ENCODE measurements at regions not wholly inside any gene's neighbourhood (a gene's known extent, or its start where the extent isn't known, plus 50 kb on each side); places are given as distances from the start of the nearest gene placed in this dataset.
"Not testable (repeated sequence)": the region's sequence is repeated elsewhere in the genome, so short reads cannot be mapped to it uniquely, and the experiment has no call there.

DNA sequence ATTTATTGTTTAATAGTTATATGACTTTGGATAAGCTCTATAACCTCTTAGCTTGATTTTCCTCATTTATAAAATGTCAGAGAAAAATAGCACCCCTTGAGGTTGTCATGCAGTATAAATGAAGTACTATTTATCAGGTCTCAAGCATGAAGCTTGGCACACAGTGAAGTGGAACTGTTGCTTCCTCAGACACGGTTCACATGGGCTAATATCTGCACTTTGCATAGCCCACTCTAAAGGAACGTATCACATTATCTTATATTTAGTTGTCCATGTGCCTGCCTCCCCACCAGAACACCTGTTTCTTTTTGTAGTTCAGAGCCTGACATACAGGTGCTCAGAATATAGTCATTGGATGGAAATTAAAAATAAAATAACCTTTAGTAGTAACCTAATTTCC lies 273.7 kb downstream of the SOX2 start:
- no peak for DNase-seq (ENCODE audit: low read depth in 2 of 2)

DNA sequence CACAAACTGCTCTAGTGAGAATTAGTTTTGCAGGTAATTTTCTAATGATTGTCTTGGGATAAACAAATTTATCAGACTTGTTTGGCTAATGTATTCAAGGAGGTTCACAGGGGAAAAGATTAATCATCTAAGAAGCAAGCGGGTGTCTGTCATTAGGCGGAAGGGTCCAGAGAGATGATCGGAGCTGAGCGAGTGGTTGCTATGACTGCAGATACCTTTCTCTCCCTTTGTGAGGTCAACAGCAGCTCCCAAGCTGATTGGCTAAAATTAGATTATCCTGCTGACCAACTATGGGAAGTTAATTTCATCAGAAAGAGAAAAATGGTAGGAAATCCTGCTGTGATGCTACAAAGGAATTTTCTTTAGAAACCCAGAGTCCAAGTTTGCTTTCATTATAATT lies 276.0 kb downstream of the SOX2 start:
- DNase-seq (ENCODE audit: low read depth in 2 of 2), result no peak

DNA sequence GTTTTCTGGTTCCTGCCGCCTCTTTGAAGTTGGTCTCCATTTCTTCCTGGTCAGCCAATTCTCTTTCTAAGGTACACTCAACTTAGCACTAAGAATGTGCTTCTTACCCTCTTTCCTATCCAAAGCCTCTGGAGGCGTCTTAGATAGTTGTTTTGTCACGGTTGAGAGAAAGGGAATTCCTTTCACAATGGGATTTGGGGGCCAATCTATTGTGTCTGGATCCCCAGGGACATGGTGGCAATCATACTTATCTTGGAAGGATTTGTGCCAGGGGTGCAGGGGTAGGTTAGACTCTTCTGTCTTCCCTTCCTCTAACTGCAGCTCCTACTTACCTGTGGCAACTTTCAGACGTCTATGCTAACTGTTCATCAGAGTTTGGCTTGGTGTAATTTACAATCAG lies 287.1 kb downstream of the SOX2 start:
- DNase-seq (ENCODE audit: low read depth in 2 of 2), result no peak

DNA sequence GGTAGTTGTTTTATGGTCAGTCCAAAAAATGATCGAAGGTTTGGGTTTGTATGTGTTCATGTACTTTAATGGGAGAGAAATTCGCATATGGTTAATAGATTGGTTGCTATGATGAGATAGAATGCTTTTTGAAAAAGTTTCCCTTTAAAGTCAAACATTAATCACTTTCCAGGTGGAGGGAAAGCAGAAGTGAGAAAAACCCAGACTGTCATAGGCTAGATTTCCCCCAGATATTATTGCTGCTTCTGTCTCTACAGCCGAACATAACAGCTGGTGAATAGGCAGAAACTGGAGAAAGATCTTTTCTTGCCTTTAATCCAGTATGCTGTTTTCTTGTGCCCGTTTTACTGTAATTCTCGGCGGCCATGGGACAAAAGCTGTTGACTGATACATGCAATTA lies 287.6 kb downstream of the SOX2 start:
- DNase-seq (ENCODE audit: low read depth in 2 of 2), result no peak

DNA sequence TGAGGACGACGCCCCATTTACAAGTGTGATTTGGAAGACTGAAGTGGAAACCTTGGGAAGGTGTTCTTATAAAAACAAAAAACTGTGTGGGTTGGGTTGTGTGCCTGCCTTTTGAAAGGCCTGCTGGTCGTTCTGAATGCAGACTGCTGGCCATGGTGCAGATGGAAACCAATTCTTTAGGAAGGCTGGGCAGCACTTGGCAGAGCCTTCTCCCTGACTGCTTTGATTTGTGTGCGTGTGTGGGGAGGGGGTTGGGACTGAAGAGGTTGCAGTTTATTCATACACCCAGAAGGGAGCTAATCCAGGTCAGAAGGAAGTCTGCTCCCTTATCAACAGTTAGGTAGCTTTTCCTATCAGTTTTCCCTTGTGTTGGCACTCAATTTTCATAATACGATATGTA lies 288.7 kb downstream of the SOX2 start:
- DNase-seq (ENCODE audit: low read depth in 2 of 2), result no peak

DNA sequence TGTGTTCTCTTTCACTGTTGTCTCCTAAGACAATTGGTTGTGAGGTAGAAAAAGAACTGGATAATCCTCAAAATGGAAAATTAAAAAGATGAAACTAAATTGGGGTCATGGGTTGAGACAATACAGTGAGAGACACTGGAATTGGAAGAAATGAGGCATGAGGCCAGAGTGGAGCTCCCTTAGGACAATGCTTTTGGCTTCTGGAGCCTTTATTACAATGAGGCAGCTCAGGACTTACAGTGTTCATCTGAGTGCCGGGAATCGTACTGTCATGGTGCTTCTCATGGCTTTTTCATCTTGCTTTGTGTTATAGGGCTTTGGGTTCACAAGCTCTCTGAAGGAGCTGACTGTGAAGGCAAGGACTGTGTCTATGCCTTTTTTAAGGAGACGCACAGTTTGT lies 293.5 kb downstream of the SOX2 start:
- DNase-seq (ENCODE audit: low read depth in 2 of 2), result no peak

DNA sequence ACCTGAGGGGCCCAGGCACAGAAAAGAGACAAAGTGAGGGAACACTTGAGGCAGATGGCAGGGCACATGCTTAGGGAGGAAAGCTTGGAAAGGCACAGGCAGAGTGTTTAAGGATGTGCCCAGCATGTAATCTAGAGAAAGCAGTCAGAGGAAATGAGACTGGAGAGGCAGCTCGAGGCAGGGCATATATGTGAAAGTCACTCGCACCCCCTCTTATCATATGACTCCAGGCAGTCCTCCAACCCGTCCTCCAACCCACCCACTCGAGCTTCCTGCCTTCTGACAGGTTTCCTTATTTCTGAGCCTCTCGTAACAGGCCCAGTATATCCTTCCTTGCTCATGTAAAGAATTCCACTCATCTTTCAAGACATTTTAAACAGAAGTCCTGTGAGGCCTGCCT lies 294.0 kb downstream of the SOX2 start:
- DNase-seq (ENCODE audit: low read depth in 2 of 2), result no peak

DNA sequence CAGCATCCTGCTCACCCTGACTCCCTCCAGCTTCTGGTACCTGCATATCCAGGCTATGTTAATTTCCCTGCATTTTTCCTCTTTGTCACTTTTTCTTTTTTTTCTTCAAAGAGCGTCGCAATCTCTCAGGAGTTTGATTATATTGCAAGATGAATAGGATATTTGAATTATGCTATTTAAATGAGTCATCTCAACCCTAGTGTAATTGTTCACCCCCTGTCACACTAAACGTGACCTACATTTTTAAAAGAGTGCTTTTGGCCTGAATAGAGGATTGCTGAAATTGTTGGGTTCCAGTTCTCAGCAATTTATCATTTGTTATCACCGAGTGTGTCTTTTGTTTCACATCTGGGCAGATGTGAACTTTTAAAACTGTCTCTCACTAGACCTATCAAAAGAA lies 294.7 kb downstream of the SOX2 start:
- DNase-seq (ENCODE audit: low read depth in 2 of 2), result no peak

DNA sequence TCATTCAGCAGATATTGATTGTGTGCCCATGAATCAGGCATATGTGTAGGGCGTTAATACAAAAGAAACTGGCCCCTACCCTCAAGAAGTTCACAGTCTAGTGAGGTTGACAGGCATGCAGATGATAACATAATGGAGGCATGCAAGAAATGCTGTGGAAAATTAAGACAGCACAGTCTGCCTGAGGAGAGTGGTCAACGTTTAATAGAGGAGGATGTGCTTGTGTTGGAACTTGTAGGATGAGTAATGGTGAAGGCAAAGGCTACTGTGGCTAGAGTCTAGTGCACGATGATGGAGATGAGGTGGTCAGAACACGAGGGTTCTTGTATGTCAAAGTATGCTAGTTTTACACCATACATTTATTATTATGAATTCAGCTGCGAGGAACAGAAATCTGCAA lies 295.7 kb downstream of the SOX2 start:
- no peak for DNase-seq (ENCODE audit: low read depth in 2 of 2)

DNA sequence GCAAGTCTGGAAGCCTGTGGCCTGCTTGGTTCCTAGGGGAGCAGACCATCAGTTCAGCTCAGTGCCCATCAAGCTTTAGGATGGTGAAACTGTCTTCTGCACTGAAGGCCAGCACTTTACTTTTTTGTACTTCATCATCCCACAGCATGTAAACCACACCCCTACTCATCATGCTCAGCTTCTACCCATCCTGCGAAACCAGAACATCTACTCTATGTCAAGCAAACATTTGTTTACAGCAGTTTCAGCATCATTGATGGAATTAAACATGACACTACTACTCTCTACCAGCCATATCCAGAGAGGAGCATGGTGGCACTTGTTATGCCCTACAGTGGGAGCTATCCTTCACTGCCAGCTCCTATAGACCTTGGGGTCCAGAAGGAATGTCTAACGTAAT lies 306.6 kb downstream of the SOX2 start:
- DNase-seq (ENCODE audit: low read depth in 2 of 2), result no peak

DNA sequence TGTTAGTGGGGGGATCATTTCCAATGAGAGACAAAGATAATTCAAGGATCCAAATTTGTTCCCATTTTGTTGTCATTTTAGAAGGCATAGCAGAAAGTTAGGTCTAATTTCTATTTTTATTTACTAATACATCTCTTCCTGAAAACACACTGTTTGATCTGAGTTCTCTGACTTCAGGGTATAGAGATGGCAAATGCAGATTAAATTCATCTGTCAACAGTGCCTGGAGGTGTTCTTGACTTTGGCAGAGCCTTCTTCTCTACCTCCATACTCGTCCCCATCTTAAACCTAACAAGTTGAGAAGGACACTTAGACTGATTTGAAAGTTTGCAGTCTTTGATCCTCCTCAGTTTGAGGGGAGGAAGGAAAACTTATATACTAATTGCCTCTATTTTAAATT lies 308.2 kb downstream of the SOX2 start:
- no peak for DNase-seq (ENCODE audit: low read depth in 2 of 2)

DNA sequence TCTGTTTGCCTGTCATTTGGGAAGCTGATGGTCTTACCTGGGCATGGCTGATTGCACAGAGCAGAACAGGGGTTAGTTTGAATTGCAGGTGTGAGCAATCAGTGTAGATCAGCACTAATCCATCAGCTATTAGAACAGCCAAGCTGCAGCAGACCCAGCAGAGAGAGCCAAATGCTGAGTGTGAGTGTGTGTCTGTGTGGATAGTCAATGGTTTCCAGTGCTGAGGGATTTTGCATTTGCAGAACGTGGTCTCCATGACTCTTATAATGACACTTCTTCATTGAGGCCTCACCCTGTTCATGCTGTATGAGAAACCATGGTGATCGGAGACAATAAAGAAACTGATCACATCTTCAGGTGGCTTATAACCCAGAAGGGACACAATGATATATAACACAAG lies 312.1 kb downstream of the SOX2 start:
- no peak for DNase-seq (ENCODE audit: low read depth in 2 of 2)

DNA sequence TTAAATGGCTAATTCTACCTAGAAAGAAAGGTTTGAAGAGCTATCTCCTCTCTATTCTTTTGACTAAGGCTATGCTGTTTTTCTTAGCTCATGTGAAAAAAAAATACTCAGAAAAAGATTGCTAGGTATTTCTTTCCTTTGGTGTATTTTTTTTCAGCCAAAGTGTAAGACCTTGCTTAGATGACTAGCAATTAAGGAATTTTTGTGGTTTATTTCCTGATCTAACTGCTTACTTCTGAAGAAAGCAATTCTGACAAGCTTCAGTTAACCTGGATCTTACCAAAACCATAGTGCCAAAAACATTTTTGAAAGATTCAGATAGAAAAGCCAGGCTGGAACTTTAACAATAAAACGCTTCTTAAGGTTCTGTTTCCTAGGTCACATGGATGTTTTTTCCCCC lies 315.6 kb downstream of the SOX2 start:
- no peak for DNase-seq (ENCODE audit: low read depth in 2 of 2)

DNA sequence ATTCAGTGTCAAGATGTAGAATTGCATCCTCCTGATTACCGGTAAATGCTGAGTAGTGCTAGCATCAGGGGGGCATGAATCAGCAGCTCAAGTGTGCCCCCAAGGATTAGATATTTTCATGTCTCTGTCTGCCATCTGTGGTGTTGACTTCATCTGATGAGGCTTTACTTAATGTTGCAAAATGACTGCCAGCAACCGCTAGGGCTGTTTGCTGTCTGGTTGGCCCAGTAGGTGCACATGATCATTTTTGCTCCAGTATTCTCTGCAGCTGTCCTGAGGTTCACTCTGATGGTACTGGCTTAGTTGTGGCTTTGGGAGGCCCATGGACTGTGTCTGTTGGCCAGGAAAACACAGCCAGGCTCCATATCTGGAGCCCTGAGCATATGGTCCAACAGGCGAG lies 316.4 kb downstream of the SOX2 start:
- DNase-seq (ENCODE audit: low read depth in 2 of 2), result no peak

DNA sequence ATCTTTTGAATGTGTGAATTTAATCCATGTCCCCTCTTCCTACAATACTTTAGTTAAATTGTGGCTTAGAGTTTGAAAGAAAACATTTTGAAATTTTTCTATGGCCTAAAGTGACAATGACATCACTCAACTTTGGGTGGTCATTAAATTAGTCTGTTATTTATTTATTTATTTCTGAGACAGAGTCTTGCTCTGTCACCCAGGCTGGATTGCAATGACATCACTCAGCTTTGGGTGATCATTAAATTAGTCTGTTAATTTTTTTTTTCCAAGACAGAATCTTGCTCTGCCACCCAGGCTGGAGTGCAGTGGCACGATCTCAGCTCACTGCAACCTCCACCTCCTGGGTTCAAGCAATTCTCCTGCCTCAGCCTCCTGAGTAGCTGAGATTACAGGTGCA lies 322.5 kb downstream of the SOX2 start:
- not testable (repeated sequence) for DNase-seq (ENCODE audit: low read depth in 2 of 2)

DNA sequence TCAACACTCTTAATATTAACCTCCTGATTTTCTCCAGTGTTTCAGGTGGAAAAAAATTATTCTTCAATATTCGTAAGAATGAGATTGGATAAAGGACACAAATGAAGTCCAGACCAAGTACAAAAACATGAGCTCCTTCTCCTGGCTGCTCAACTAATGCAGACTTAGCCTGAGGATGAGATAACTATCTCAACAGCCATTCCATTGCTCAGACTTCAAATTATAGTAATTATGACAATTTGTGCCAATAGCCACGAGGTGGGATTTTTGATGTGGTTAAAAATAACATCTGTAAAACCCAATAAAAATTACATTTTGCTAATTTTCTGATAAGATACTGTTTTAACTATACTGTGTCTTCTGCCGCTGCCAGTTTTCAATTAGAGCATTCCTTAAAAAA lies 323.6 kb downstream of the SOX2 start:
- DNase-seq (ENCODE audit: low read depth in 2 of 2), result no peak

DNA sequence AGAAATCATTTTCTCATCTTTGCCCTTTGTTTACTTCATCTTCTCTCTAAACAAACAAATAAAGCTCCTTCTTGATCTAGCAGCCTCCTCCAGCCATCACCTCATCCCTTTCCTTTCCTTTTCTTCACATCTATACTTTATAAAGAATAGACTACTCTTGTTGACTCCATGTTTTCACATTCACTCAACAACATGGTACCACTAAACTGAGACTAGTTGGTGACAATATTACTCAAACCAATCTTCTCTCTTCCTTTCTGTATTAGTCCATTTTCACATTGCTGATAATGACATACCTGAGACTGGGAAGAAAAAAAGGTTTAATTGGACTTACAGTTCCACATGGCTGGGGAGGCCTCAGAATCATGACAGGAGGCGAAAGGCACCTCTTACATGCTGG lies 324.7 kb downstream of the SOX2 start:
- DNase-seq (ENCODE audit: low read depth in 2 of 2), result no peak

DNA sequence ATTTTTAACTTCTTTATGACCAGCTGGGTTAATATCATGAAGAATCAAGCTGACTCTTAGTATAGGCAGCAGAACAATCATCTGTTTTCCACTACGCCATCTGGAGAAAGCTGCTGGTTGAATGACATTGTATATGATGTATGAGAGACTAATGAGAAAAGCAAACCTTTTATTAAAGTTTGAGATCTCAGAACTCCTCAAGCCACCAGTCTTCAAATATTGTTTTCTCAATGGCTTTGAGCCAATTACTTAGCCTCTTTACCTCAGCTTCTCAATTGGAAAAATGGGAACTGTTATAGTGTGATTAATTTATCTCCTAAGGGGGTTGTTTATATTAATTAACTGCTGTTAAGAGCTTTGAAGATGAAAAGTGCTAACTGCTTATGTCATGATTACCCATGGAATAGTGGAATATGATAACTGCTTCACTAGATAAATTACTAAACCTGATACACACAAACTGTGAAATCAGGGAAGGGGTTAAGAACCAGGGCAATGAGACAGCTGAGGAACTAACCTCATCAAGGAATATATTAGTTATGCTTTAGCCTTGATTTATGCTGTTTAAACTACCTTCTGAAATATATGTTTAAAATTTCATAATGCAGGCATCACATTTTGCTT lies 330.1 kb downstream of the SOX2 start:
- no peak for DNase-seq (ENCODE audit: low read depth in 2 of 2)

DNA sequence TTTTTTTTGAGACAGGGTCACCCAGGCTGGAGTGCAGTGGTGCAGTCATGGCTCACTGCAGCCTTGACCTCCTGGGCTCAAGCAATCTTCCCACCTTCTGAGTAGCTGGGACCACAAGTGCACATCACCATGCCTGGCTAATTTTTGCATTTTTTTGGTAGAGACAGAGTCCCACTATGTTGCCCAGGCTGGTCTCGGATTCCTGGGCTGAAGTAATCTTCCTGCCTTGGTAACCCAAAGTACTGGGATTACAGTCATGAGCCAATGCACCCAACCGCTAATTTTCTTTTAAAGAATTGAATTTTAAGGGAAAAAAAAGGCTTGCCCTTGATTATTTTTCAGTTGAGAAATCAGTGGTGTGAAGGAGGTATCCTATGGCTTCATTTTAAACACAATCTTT lies 334.0 kb downstream of the SOX2 start:
- no peak for DNase-seq (ENCODE audit: low read depth in 2 of 2)

DNA sequence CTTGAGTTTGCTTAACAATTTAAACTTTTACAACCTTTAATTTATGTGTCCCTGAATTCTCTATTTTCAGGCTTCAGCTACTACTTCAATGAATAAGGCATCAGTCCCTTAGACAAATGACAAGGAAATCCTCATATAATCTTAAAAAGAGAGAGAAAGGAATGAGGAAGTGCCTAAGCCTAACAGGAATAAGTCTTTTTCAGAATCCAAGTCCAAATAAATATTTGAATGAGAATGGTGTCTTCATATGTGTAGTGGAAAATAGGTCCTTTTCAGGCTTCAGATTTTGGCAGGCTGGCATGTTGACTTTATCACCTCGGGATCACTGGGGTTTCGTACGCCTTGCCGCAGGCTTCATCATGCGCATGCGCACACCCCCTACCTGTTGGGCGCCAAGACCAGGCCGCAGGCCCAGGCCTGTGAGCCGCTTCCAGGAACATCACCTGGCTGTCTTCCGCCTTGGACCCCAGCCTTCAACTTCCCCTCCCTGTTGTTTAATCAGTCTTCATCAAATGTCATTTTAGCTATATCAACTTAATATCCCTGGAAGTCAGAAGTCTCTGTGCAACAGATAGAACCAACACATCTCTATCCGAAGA lies 334.5 kb downstream of the SOX2 start:
- DNase-seq (ENCODE audit: low read depth in 2 of 2), result no peak

DNA sequence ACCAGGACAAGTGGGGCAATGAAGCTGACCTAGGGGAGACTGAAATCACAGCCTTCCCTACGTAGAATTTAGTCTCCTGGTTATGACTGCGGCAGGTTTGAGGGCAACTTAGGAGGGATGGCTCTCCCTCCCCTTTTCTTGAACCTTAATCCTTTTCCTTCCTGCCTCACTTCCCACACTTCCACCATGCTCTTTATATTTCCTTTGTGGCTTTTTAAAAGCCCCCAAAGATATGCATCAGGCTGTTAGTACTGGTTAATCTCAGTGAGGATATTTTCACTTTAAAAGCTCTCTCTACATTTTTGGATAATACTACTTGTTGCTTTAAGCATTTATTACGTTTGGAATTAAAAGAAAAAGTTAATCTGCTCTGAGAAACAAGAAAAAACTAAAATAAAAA lies 339.2 kb downstream of the SOX2 start:
- DNase-seq (ENCODE audit: low read depth in 2 of 2), result no peak

DNA sequence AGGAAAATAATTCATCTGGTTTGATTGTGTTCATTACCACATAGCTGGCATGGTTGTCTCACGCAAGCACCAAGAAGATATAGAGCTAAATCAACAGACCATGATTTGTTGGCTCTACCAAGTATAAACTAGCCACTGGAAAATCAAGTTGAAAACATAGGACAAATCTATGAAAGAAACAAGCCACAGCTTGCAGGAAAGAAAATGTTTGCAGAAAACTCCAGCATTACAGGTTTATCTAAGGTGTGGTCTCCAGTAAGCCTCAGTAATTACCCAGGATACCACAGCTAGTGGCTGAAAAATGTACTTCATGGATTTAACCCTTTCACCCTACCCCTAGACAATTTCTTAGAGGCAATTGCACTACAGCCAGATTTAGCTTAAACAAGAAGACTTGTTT lies 340.6 kb downstream of the SOX2 start:
- no peak for DNase-seq (ENCODE audit: low read depth in 2 of 2)

DNA sequence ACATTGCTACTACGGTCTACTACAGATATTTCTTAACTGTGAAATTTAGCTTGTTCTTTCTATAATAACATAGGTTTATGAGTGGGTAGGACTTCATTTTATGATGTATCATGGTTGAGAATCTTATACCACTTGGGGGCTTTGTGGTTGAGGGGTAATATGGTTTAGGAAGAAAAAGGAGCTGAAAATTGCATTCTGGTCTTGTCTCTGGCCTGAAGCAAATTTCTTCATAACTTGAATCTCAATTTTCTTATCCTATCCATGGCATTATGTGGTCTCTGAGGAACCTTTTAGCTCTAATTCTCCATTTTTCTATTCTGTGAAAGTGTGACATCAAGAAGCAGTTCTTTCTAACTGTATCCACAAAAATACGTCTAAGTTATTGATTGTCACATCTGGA lies 341.0 kb downstream of the SOX2 start:
- DNase-seq (ENCODE audit: low read depth in 2 of 2), result no peak

DNA sequence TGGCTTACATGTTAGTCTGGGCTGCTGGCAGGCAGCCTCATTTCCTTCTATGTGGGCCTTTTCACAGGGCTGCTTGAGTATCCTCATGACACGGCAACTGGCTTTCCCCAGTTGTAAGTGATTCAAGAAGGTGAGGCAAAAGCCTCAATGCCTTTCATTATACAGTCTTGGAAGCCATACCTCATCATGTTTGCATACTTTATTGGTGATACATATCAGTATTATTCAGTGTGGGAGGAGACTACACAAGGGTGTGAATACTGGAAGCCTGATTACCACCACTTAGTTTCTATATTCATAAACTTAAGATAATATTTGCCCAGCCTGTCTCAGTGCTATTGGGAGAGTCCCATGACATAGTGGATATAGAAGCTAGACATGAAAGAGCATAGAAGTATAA lies 346.8 kb downstream of the SOX2 start:
- no peak for DNase-seq (ENCODE audit: low read depth in 2 of 2)

All from fibroblast of skin of left quadriceps (primary cell).